B cell (primary cell): ENCODE measurements at regions not wholly inside any gene's neighbourhood (a gene's known extent, or its start where the extent isn't known, plus 50 kb on each side); places are given as distances from the start of the nearest gene placed in this dataset.

Source experiments
- ATAC-seq: fragments of 200-7000 bp; cut with Tn5 transposase; one replicate; pipeline ENCODE4 v1.10.0; 2021; ENCODE audit warnings: low read depth, mild to moderate bottlenecking, moderate number of reproducible peaks, moderate library complexity
- CTCF ChIA-PET: fragments of 350-600 bp; sonication (Branson Sonifier 250); formaldehyde crosslinking; loops from one replicate; lab custom pipeline; 2021; ENCODE audit warnings: antibody characterized with exemption, inconsistent platforms; lab: Charles Lee
- POLR2A ChIA-PET: fragments of 350-600 bp; sonication (Branson Sonifier 250); formaldehyde crosslinking; loops from one replicate; lab custom pipeline; 2021; ENCODE audit warnings: antibody characterized with exemption; lab: Charles Lee
- DNase-seq: peaks from one replicate; pipeline ENCODE4 v3.0.0; 2013
- H2AFZ ChIP-seq: 2 replicates; pipeline ENCODE4 v1.6.1; 2012; ENCODE audit warnings: mild to moderate bottlenecking, low read depth, low read length; ENCODE audit not compliant: insufficient read depth, poor library complexity, severe bottlenecking
- H3K27ac ChIP-seq, 2 donors: 1 replicate in 1 of 2; 2 replicates in 1 of 2; pipeline ENCODE4 v1.5.1; 2012 to 2013; ENCODE audit warnings: low read length in 2 of 2, mild to moderate bottlenecking in 2 of 2, moderate library complexity in 1 of 2
- H3K27me3 ChIP-seq, 4 experiments: fragments of 200-600 bp in 1 of 4; sonication (generic) in 1 of 4; replicated peaks in 1 of 4; 1 replicate in 2 of 4; 2 replicates in 2 of 4; pipeline versions ENCODE4 v1.6.1 to v1.7.0; 2013 to 2016; ENCODE audit warnings: low read length in 3 of 4, mild to moderate bottlenecking in 2 of 4, mixed read lengths in 1 of 4, moderate library complexity in 1 of 4; ENCODE audit not compliant: insufficient read depth in 4 of 4, control insufficient read depth in 3 of 4; ENCODE audit errors: control extremely low read depth in 1 of 4
- H3K36me3 ChIP-seq, 2 experiments: replicated peaks in 1 of 2; 1 replicate in 1 of 2; 2 replicates in 1 of 2; pipeline versions ENCODE4 v1.6.1 to v1.7.1; 2013; ENCODE audit warnings: low read length in 1 of 2; ENCODE audit not compliant: insufficient read depth in 2 of 2, control insufficient read depth in 1 of 2; ENCODE audit errors: control extremely low read depth in 1 of 2, extremely low read depth in 1 of 2
- H3K4me1 ChIP-seq, 2 donors: fragments of 200-600 bp in 1 of 2; sonication (generic) in 1 of 2; 1 replicate in 1 of 2; 2 replicates in 1 of 2; pipeline versions ENCODE4 v1.5.1 to v1.6.1; 2013 to 2017; ENCODE audit warnings: low read length in 2 of 2; ENCODE audit not compliant: control insufficient read depth in 2 of 2, insufficient read depth in 2 of 2
- H3K4me2 ChIP-seq: replicated peaks from 2 replicates; pipeline ENCODE3; 2012; ENCODE audit warnings: mild to moderate bottlenecking, low read depth, low read length; ENCODE audit not compliant: poor library complexity, severe bottlenecking
- H3K4me3 ChIP-seq, 5 experiments: fragments of 200-600 bp in 1 of 5; sonication (generic) in 1 of 5; 1 replicate in 3 of 5; 2 replicates in 2 of 5; pipeline versions ENCODE4 v1.5.1 to v1.7.0; 2011 to 2016; ENCODE audit warnings: low read length in 4 of 5, mild to moderate bottlenecking in 4 of 5, low read depth in 2 of 5, control low read depth in 1 of 5, moderate library complexity in 1 of 5; ENCODE audit not compliant: insufficient read depth in 1 of 5; ENCODE audit errors: control extremely low read depth in 1 of 5, extremely low read depth in 1 of 5
- H3K79me2 ChIP-seq: fragments of 200-600 bp; sonication (generic); one replicate; pipeline ENCODE4 v1.6.0; 2016; ENCODE audit warnings: low read length; ENCODE audit not compliant: control insufficient read depth, insufficient read depth
- H3K9ac ChIP-seq: fragments of 200-600 bp; sonication (generic); 2 replicates; pipeline ENCODE4 v1.6.1; 2017; ENCODE audit warnings: mild to moderate bottlenecking, low read length, moderate library complexity
- H3K9me3 ChIP-seq, 3 donors: one replicate each; pipeline versions ENCODE4 v1.6.1 to v1.7.1; 2013; ENCODE audit warnings: low read length in 2 of 3; ENCODE audit not compliant: control insufficient read depth in 2 of 3, insufficient read depth in 1 of 3; ENCODE audit errors: control extremely low read depth in 1 of 3
- H4K20me1 ChIP-seq: 2 replicates; pipeline ENCODE4 v1.6.0; 2012; ENCODE audit warnings: mild to moderate bottlenecking, low read length; ENCODE audit not compliant: insufficient read depth, control insufficient read depth, poor library complexity, severe bottlenecking
- H3K27ac Mint-ChIP-seq: one replicate; pipeline ENCODE4 v1.8.0; 2021; ENCODE audit warnings: mixed read lengths
- H3K27me3 Mint-ChIP-seq: one replicate; pipeline ENCODE4 v1.8.0; 2021; ENCODE audit warnings: mixed read lengths
- H3K4me1 Mint-ChIP-seq: one replicate; pipeline ENCODE4 v1.8.0; 2021; ENCODE audit warnings: mixed read lengths
- H3K4me3 Mint-ChIP-seq: one replicate; pipeline ENCODE4 v1.8.0; 2021; ENCODE audit warnings: mixed read lengths
- H3K9me3 Mint-ChIP-seq: one replicate; pipeline ENCODE4 v1.8.0; 2022; ENCODE audit warnings: mixed read lengths; ENCODE audit not compliant: insufficient read depth
- EZH2 ChIP-seq: IDR thresholded peaks from 2 replicates; pipeline ENCODE4 v1.6.1; 2012; ENCODE audit warnings: borderline replicate concordance, low read depth, mild to moderate bottlenecking, moderate library complexity, low read length; ENCODE audit not compliant: insufficient read depth, poor library complexity, severe bottlenecking
- WGBS: methylation state at CpG from one replicate; pipeline ENCODE4 v1.1.5; 2013; ENCODE audit warnings: missing lambda C conversion rate; ENCODE audit not compliant: insufficient coverage; 5-methylcytosine and 5-hydroxymethylcytosine counted together
- intact Hi-C: fragments of 100-400 bp; cut with micrococcal nuclease; formaldehyde crosslinking; loops from one replicate; pipeline ENCODE4 v1.10.0; 2022
- TF ChIP-seq, protein P1 (sequence below): fragments of 200-600 bp; IDR thresholded peaks from one replicate; pipeline ENCODE4 v1.8.0; 2022; ENCODE audit warnings: antibody characterized with exemption, mild to moderate bottlenecking

DNA sequence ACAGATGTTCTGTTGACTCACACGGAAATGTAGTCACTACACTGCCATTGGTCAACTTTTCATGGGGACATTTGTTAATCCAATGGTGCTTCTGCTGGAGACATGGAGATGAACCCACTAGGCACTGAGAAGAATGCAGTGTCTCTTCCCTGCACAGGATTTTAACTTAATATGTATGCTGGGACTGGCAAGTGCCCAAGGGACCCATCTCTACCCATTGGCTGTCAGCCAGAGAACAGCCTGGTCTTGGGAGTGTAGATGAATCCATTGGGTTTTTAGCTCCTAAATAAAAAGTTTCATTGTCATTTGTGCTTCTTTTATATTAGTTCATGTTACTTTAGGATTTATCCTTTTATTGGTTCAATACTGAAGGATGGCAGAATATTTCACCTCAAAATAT lies 195.8 kb upstream of the CDH6 start:
- Histone ChIP-seq H3K27ac (no peak overlapping the region), H3K4me2 (no peak overlapping the region), H3K79me2 (no peaks in the 10 kb centered on the region), H3K4me3 (no peak overlapping the region), H3K9ac (no peak overlapping the region), H3K36me3 (no peaks in the 10 kb centered on the region), H2AFZ (no peak overlapping the region), H4K20me1 (no peaks in the 10 kb centered on the region), H3K9me3 (no peaks in the 10 kb centered on the region), H3K27me3 (no peaks in the 10 kb centered on the region), H3K4me1 (no peaks in the 10 kb centered on the region)
- CTCF ChIA-PET: no interaction called here
- POLR2A ChIA-PET: no interaction called here
- no peaks in the 10 kb centered on the region for H3K4me1 Mint-ChIP-seq
- H3K27ac Mint-ChIP-seq: no peak overlapping the region
- no peaks in the 10 kb centered on the region for H3K27me3 Mint-ChIP-seq
- H3K9me3 Mint-ChIP-seq: peaks cover 5% of the 10 kb centered on the region
- DNase-seq: no peak
- no peak for TF ChIP-seq EZH2
- TF ChIP-seq, protein P1, sequence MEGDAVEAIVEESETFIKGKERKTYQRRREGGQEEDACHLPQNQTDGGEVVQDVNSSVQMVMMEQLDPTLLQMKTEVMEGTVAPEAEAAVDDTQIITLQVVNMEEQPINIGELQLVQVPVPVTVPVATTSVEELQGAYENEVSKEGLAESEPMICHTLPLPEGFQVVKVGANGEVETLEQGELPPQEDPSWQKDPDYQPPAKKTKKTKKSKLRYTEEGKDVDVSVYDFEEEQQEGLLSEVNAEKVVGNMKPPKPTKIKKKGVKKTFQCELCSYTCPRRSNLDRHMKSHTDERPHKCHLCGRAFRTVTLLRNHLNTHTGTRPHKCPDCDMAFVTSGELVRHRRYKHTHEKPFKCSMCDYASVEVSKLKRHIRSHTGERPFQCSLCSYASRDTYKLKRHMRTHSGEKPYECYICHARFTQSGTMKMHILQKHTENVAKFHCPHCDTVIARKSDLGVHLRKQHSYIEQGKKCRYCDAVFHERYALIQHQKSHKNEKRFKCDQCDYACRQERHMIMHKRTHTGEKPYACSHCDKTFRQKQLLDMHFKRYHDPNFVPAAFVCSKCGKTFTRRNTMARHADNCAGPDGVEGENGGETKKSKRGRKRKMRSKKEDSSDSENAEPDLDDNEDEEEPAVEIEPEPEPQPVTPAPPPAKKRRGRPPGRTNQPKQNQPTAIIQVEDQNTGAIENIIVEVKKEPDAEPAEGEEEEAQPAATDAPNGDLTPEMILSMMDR: no peak
- H3K4me3 Mint-ChIP-seq: no peak overlapping the region
- 100% methylated on average over 1 of the region's 1 CpG for WGBS
- no peak for ATAC-seq
- intact Hi-C loops: no loop called here

DNA sequence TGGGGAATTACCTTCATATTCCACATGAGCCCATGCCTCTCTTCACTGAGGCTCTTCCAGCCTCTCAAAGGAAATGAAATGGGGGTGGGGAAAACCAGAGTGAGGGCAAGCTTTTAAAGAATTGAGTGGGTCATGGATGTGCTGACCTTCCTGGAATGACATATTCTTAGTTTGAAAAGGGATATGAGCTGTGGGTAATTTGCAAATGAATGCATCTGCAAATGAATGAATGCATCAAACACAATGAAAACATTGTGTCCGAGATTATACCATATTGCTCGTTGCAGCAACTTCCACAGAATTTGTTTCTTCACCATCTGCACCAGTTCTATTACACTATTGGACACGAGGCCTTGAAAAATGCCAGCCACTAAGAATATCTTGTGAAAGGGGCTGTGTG lies 198.6 kb upstream of the CDH6 start:
- H3K27ac Mint-ChIP-seq: no peak overlapping the region
- H3K4me1 Mint-ChIP-seq: no peaks in the 10 kb centered on the region
- ChIA-PET POLR2A (no interaction called here), CTCF (no interaction called here)
- H3K36me3 ChIP-seq: no peaks in the 10 kb centered on the region
- no peak overlapping the region for H3K4me3 ChIP-seq
- ATAC-seq (no peak), DNase-seq (no peak)
- H3K9me3 ChIP-seq: no peaks in the 10 kb centered on the region
- peaks cover 3% of the 10 kb centered on the region for H3K9me3 Mint-ChIP-seq
- TF ChIP-seq, protein P1: no peak
- intact Hi-C loops: no loop called here
- H2AFZ ChIP-seq: no peak overlapping the region
- no peaks in the 10 kb centered on the region for H3K27me3 ChIP-seq
- H3K79me2 ChIP-seq: no peaks in the 10 kb centered on the region
- no peak overlapping the region for H3K4me3 Mint-ChIP-seq
- H3K4me2 ChIP-seq: no peak overlapping the region
- H3K4me1 ChIP-seq: no peaks in the 10 kb centered on the region
- H3K9ac ChIP-seq: no peak overlapping the region
- no peaks in the 10 kb centered on the region for H3K27me3 Mint-ChIP-seq
- no peak overlapping the region for H3K27ac ChIP-seq
- no peaks in the 10 kb centered on the region for H4K20me1 ChIP-seq
- no CpG with 5 or more reads among the region's 3 CpGs for WGBS
